H1 (cell line): ENCODE measurements at regions not wholly inside any gene's neighbourhood (a gene's known extent, or its start where the extent isn't known, plus 50 kb on each side); places are given as distances from the start of the nearest gene placed in this dataset.

ENCODE experiments used
- CTCF ChIA-PET: fragments of 300-600 bp; sonication (Branson Sonifier 250); formaldehyde crosslinking; loops from one replicate; lab custom pipeline; 2021; ENCODE audit not compliant: partially characterized antibody; lab: Charles Lee
- POLR2A ChIA-PET: fragments of 300-600 bp; sonication (Branson Sonifier 250); formaldehyde crosslinking; loops from one replicate; lab custom pipeline; 2021; ENCODE audit warnings: inconsistent platforms; ENCODE audit not compliant: partially characterized antibody; lab: Charles Lee
- DNase-seq, 2 experiments: peaks; one replicate each; pipeline versions ENCODE4 v3.0.0 to v3.0.0-alpha.2; 2010 to 2022; ENCODE audit warnings: low spot score in 2 of 2, low read depth in 1 of 2, mixed read lengths in 1 of 2
- FAIRE-seq: peaks from 2 replicates; lab custom pipeline; 2011; peaks lifted over from hg19 to GRCh38; lab: Jason Lieb, UNC
- H2AFZ ChIP-seq: 2 replicates; pipeline ENCODE4 v1.8.1; 2012; ENCODE audit warnings: low read length, inconsistent platforms
- H2AK5ac ChIP-seq: 2 replicates; pipeline ENCODE4 v1.6.1; 2013; ENCODE audit warnings: low read depth, low read length
- H2BK120ac ChIP-seq: replicated peaks from 2 replicates; pipeline ENCODE3; 2013; ENCODE audit warnings: low read depth, low read length, inconsistent platforms
- H2BK12ac ChIP-seq: 2 replicates; pipeline ENCODE4 v1.6.1; 2013; ENCODE audit warnings: low read depth, low read length
- H2BK15ac ChIP-seq: 2 replicates; pipeline ENCODE4 v1.6.1; 2013; ENCODE audit warnings: low read length
- H2BK20ac ChIP-seq: 2 replicates; pipeline ENCODE4 v1.6.1; 2013; ENCODE audit warnings: low read length
- H2BK5ac ChIP-seq: 2 replicates; pipeline ENCODE4 v1.6.1; 2013; ENCODE audit warnings: low read depth, low read length
- H3K14ac ChIP-seq: 2 replicates; pipeline ENCODE4 v1.6.1; 2013; ENCODE audit warnings: inconsistent platforms; ENCODE audit not compliant: insufficient read length
- H3K18ac ChIP-seq: 2 replicates; pipeline ENCODE4 v1.6.1; 2013; ENCODE audit warnings: low read length; ENCODE audit errors: extremely low read depth
- H3K23ac ChIP-seq: 2 replicates; pipeline ENCODE4 v1.6.1; 2013; ENCODE audit warnings: inconsistent platforms; ENCODE audit not compliant: insufficient read length
- H3K23me2 ChIP-seq: 2 replicates; pipeline ENCODE4 v1.6.1; 2013; ENCODE audit warnings: low read depth, low read length
- H3K27ac ChIP-seq: 2 replicates; pipeline ENCODE4 v1.6.1; 2011; ENCODE audit warnings: low read depth, low read length, inconsistent platforms
- H3K27me3 ChIP-seq, 4 experiments: replicated peaks in 1 of 4; 1 replicate in 1 of 4; 2 replicates in 3 of 4; pipeline versions ENCODE4 v1.6.1 to v1.8.1; 2011 to 2013; ENCODE audit warnings: low read length in 3 of 4, mild to moderate bottlenecking in 3 of 4, inconsistent platforms in 2 of 4, mixed read lengths in 2 of 4, moderate library complexity in 1 of 4; ENCODE audit not compliant: control insufficient read depth in 3 of 4, insufficient read depth in 3 of 4; ENCODE audit errors: extremely low read depth in 1 of 4
- H3K36me3 ChIP-seq, 4 experiments: 2 replicates each; pipeline versions ENCODE4 v1.6.1 to v1.8.1; 2011 to 2013; ENCODE audit warnings: mild to moderate bottlenecking in 4 of 4, low read length in 3 of 4, moderate library complexity in 2 of 4, control low read depth in 1 of 4, inconsistent platforms in 1 of 4; ENCODE audit not compliant: insufficient read depth in 4 of 4, control insufficient read depth in 2 of 4
- H3K4ac ChIP-seq: replicated peaks from 2 replicates; pipeline ENCODE3; 2013; ENCODE audit warnings: low read length, low read depth, mixed read lengths, inconsistent platforms; ENCODE audit not compliant: insufficient read length
- H3K4me1 ChIP-seq, 4 experiments: replicated peaks in 1 of 4; 1 replicate in 1 of 4; 2 replicates in 3 of 4; pipeline versions ENCODE4 v1.6.1 to v1.8.1; 2011 to 2013; ENCODE audit warnings: low read length in 3 of 4, inconsistent platforms in 2 of 4, mixed read lengths in 1 of 4; ENCODE audit not compliant: insufficient read depth in 4 of 4, control insufficient read depth in 3 of 4
- H3K4me2 ChIP-seq, 2 experiments: 2 replicates each; pipeline versions ENCODE4 v1.6.1 to v1.8.1; 2011 to 2013; ENCODE audit warnings: low read depth in 2 of 2, low read length in 2 of 2, control low read depth in 1 of 2, inconsistent platforms in 1 of 2, mild to moderate bottlenecking in 1 of 2; ENCODE audit not compliant: insufficient read depth in 1 of 2
- H3K4me3 ChIP-seq, 4 experiments: fragments of 200-600, 300-600 bp in 1 of 4; sonication (generic), shearing (Covaris generic), sonication (Bioruptor Twin) in 1 of 4; 2 replicates each; pipeline versions ENCODE4 v1.5.1 to v1.8.1; 2011 to 2016; ENCODE audit warnings: low read length in 4 of 4, low read depth in 3 of 4, control low read depth in 2 of 4, inconsistent platforms in 2 of 4, mild to moderate bottlenecking in 2 of 4, mixed read lengths in 1 of 4, moderate library complexity in 1 of 4; ENCODE audit not compliant: insufficient read depth in 2 of 4; ENCODE audit errors: extremely low read depth in 1 of 4
- H3K56ac ChIP-seq: replicated peaks from 2 replicates; pipeline ENCODE3; 2013; ENCODE audit warnings: low read depth, mild to moderate bottlenecking, mixed read lengths, low read length, inconsistent platforms; ENCODE audit not compliant: insufficient read length
- H3K79me1 ChIP-seq: 2 replicates; pipeline ENCODE4 v1.6.1; 2013; ENCODE audit warnings: low read depth, low read length, control low read depth
- H3K79me2 ChIP-seq, 2 experiments: 2 replicates each; pipeline versions ENCODE4 v1.6.1 to v1.8.1; 2012 to 2013; ENCODE audit warnings: low read length in 2 of 2, mild to moderate bottlenecking in 2 of 2, inconsistent platforms in 1 of 2; ENCODE audit not compliant: insufficient read depth in 2 of 2, control insufficient read depth in 1 of 2
- H3K9ac ChIP-seq, 4 experiments: replicated peaks in 1 of 4; 1 replicate in 1 of 4; 2 replicates in 3 of 4; pipeline versions ENCODE4 v1.6.1 to v1.8.1; 2011 to 2013; ENCODE audit warnings: low read depth in 3 of 4, low read length in 3 of 4, control low read depth in 2 of 4, mild to moderate bottlenecking in 2 of 4, moderate library complexity in 2 of 4, inconsistent platforms in 1 of 4; ENCODE audit errors: extremely low read depth in 1 of 4
- H3K9me3 ChIP-seq, 2 experiments: 2 replicates each; pipeline versions ENCODE4 v1.6.1 to v1.8.1; 2012 to 2013; ENCODE audit warnings: mild to moderate bottlenecking in 2 of 2, moderate library complexity in 2 of 2, control low read depth in 1 of 2, inconsistent platforms in 1 of 2, low read depth in 1 of 2, low read length in 1 of 2, mixed read lengths in 1 of 2; ENCODE audit not compliant: insufficient read depth in 2 of 2
- H4K20me1 ChIP-seq, 2 experiments: replicated peaks in 1 of 2; 2 replicates each; pipeline versions ENCODE3 to v1.8.1; 2011 to 2013; ENCODE audit warnings: inconsistent platforms in 2 of 2, low read length in 2 of 2, mild to moderate bottlenecking in 1 of 2; ENCODE audit not compliant: insufficient read depth in 2 of 2, control insufficient read depth in 1 of 2
- H4K5ac ChIP-seq: 2 replicates; pipeline ENCODE4 v1.6.1; 2013; ENCODE audit warnings: low read length, low read depth, mixed read lengths, inconsistent platforms; ENCODE audit not compliant: insufficient read length
- H4K8ac ChIP-seq: 2 replicates; pipeline ENCODE4 v1.8.0; 2013; ENCODE audit warnings: mild to moderate bottlenecking, moderate library complexity, low read length, inconsistent platforms; ENCODE audit not compliant: insufficient read depth; ENCODE audit errors: extremely low read depth
- H4K91ac ChIP-seq: replicated peaks from 2 replicates; pipeline ENCODE3; 2013; ENCODE audit warnings: low read length, mixed read lengths, inconsistent platforms; ENCODE audit not compliant: insufficient read length
- ATF3 ChIP-seq: IDR thresholded peaks from 2 replicates; pipeline ENCODE4 v1.6.1; 2011; ENCODE audit warnings: low read depth, mild to moderate bottlenecking, low read length; ENCODE audit not compliant: insufficient read depth
- BCL11A ChIP-seq, 2 experiments: IDR thresholded peaks; one replicate each; pipeline ENCODE4 v1.6.1; 2011; ENCODE audit warnings: low read depth in 2 of 2, low read length in 2 of 2, mild to moderate bottlenecking in 2 of 2
- CEBPB ChIP-seq: IDR thresholded peaks from 2 replicates; pipeline ENCODE4 v1.6.1; 2012; ENCODE audit warnings: low read depth, low read length
- E2F6 ChIP-seq: IDR thresholded peaks from 2 replicates; pipeline ENCODE4 v1.6.1; 2012; ENCODE audit warnings: inconsistent platforms
- KDM4A ChIP-seq: IDR thresholded peaks from one replicate; pipeline ENCODE4 v1.7.1; 2012; ENCODE audit warnings: low read depth, mild to moderate bottlenecking, moderate library complexity, low read length, inconsistent platforms; ENCODE audit not compliant: severe bottlenecking
- KDM5A ChIP-seq: fragments of 200-600 bp; IDR thresholded peaks from 2 replicates; pipeline ENCODE4 v1.7.1; 2012; ENCODE audit warnings: mild to moderate bottlenecking, low read length, inconsistent platforms, mixed read lengths
- POLR2AphosphoS5 ChIP-seq: IDR thresholded peaks from 2 replicates; pipeline ENCODE4 v1.6.1; 2011; ENCODE audit warnings: low read depth, low read length
- RFX5 ChIP-seq: IDR thresholded peaks from 2 replicates; pipeline ENCODE4 v1.6.1; 2011; ENCODE audit warnings: low read depth, low read length, improper control_type of control experiment, borderline replicate concordance
- SIN3A ChIP-seq, 2 experiments: IDR thresholded peaks in 1 of 2; conservative IDR thresholded peaks in 1 of 2; 2 replicates each; pipeline ENCODE4 v1.6.1; 2011 to 2012; ENCODE audit warnings: low read length in 2 of 2, improper control_type of control experiment in 1 of 2, low read depth in 1 of 2, mild to moderate bottlenecking in 1 of 2
- SIX5 ChIP-seq: IDR thresholded peaks from 2 replicates; pipeline ENCODE4 v1.6.1; 2011; ENCODE audit warnings: mild to moderate bottlenecking, low read depth, low read length
- SP1 ChIP-seq: IDR thresholded peaks from 2 replicates; pipeline ENCODE4 v1.6.1; 2011; ENCODE audit warnings: low read depth, low read length
- TAF7 ChIP-seq: optimal IDR thresholded peaks from 2 replicates; pipeline ENCODE3; 2011; ENCODE audit warnings: low read depth, mild to moderate bottlenecking, inconsistent platforms, low read length, moderate library complexity, borderline replicate concordance
- TBP ChIP-seq: IDR thresholded peaks from 2 replicates; pipeline ENCODE4 v1.6.1; 2011; ENCODE audit warnings: low read depth, low read length, improper control_type of control experiment
- TEAD4 ChIP-seq: IDR thresholded peaks from 2 replicates; pipeline ENCODE4 v1.6.1; 2012; ENCODE audit warnings: low read depth, low read length, inconsistent platforms, mixed read lengths
- YY1 ChIP-seq: IDR thresholded peaks from 2 replicates; pipeline ENCODE4 v1.6.1; 2011; ENCODE audit warnings: low read depth, mild to moderate bottlenecking, low read length

GRCh38 chr3:5497497-5497896 is 310.0 kb downstream of the EDEM1 start:
- Histone ChIP-seq H4K5ac (no peak overlapping the region), H3K9me3 (no peaks in the 10 kb centered on the region), H3K36me3 (no peaks in the 10 kb centered on the region), H3K14ac (no peak overlapping the region), H3K4ac (no peak overlapping the region), H3K4me2 (no peak overlapping the region), H2BK15ac (no peak overlapping the region), H2BK12ac (no peak overlapping the region), H3K27me3 (no peaks in the 10 kb centered on the region), H3K79me2 (no peaks in the 10 kb centered on the region), H2BK20ac (no peak overlapping the region), H2AFZ (no peak overlapping the region), H3K4me3 (no peak overlapping the region), H2AK5ac (no peak overlapping the region), H3K9ac (no peak overlapping the region), H4K20me1 (no peaks in the 10 kb centered on the region), H3K56ac (no peak overlapping the region), H3K79me1 (no peaks in the 10 kb centered on the region), H4K8ac (no peak overlapping the region), H3K18ac (no peak overlapping the region), H3K4me1 (no peaks in the 10 kb centered on the region), H4K91ac (no peak overlapping the region), H2BK5ac (no peak overlapping the region), H3K23ac (no peak overlapping the region), H3K27ac (no peak overlapping the region), H3K23me2 (no peaks in the 10 kb centered on the region), H2BK120ac (no peak overlapping the region)
- FAIRE-seq (no peak), DNase-seq (no peak)
- TF ChIP-seq TEAD4 (no peak), KDM4A (no peak), BCL11A (IDR thresholded peaks at IDR 0.05; ENCODE audit: low read depth in 2 of 2, low read length in 2 of 2) (no peak), CEBPB (no peak), POLR2AphosphoS5 (no peak), E2F6 (no peak), SIX5 (no peak), ATF3 (no peak), KDM5A (no peak), SP1 (no peak), YY1 (no peak), TAF7 (no peak), TBP (no peak), SIN3A (conservative IDR thresholded peaks at IDR 0.05 in 1 of 2, IDR thresholded peaks at IDR 0.05 in 1 of 2; ENCODE audit: low read depth in 1 of 2, low read length in 2 of 2) (no peak), RFX5 (no peak)
- ChIA-PET POLR2A (no interaction called here), CTCF (no interaction called here)
